ENCODE measurements at regions not wholly inside any gene's neighbourhood (a gene's known extent, or its start where the extent isn't known, plus 50 kb on each side); places are given as distances from the start of the nearest gene placed in this dataset.

GRCh38 chr1:217281332-217281731 is 349.6 kb downstream of the GPATCH2 start:
- no peak for DNase-seq (ENCODE audit: low read depth in 1 of 2, low spot score in 1 of 2)
- POLR2A ChIA-PET: no interaction called here
- 0% methylated on average over 1 of the region's 1 CpG for WGBS (ENCODE audit: missing lambda C conversion rate)

GRCh38 chr1:217275655-217276398 is 355.1 kb downstream of the GPATCH2 start:
- Histone ChIP-seq H3K4me2 (peak overlapping the region; percentile 25; the same call in 1 of the 3 replicates), H3K4me1 (peaks cover 8% of the 10 kb centered on the region; the same call in 1 of the 3 replicates), H3K27ac (0 out of 6 replicates have a peak overlapping the region, but pooled peaks of 1 of the 2 experiments have one; percentile 12), H3K4me3 (no peak overlapping the region), H3K9me3 (no peaks in the 10 kb centered on the region)
- ChIA-PET POLR2A (no interaction called here), CTCF (interaction anchor here (0.8 to 1.6 kb wide), 2 partner anchors 9 to 345 kb away, joined by 3 read pairs; no protein-coding TSS in a partner anchor)
- WGBS (ENCODE audit: missing lambda C conversion rate): 70% methylated on average over 6 of the region's 6 CpGs
- no peak for ATAC-seq
- no peak for FAIRE-seq
- peak in 1 of 2 experiments; percentile 27 for DNase-seq (ENCODE audit: low read depth in 1 of 2, low spot score in 1 of 2)
- TF ChIP-seq, protein P1, sequence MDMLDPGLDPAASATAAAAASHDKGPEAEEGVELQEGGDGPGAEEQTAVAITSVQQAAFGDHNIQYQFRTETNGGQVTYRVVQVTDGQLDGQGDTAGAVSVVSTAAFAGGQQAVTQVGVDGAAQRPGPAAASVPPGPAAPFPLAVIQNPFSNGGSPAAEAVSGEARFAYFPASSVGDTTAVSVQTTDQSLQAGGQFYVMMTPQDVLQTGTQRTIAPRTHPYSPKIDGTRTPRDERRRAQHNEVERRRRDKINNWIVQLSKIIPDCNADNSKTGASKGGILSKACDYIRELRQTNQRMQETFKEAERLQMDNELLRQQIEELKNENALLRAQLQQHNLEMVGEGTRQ (IDR thresholded peaks at IDR 0.05): no peak
- TF ChIP-seq JUNB (IDR thresholded peaks at IDR 0.05): no peak
- TF ChIP-seq NFE2L2 (conservative IDR thresholded peaks at IDR 0.05; ENCODE audit: low read length): peak; percentile 92
- no peak for TF ChIP-seq ZSCAN20 (CRISPR knock-in tag; IDR thresholded peaks at IDR 0.05)
- TF ChIP-seq MAFK (IDR thresholded peaks at IDR 0.05; ENCODE audit: partially characterized antibody): peak; percentile 95
- TF ChIP-seq FOSL2 (IDR thresholded peaks at IDR 0.05): no peak
- peak; percentile 84 for TF ChIP-seq FOSL2 (CRISPR knock-in tag; IDR thresholded peaks at IDR 0.05)
- TF ChIP-seq, protein P2, sequence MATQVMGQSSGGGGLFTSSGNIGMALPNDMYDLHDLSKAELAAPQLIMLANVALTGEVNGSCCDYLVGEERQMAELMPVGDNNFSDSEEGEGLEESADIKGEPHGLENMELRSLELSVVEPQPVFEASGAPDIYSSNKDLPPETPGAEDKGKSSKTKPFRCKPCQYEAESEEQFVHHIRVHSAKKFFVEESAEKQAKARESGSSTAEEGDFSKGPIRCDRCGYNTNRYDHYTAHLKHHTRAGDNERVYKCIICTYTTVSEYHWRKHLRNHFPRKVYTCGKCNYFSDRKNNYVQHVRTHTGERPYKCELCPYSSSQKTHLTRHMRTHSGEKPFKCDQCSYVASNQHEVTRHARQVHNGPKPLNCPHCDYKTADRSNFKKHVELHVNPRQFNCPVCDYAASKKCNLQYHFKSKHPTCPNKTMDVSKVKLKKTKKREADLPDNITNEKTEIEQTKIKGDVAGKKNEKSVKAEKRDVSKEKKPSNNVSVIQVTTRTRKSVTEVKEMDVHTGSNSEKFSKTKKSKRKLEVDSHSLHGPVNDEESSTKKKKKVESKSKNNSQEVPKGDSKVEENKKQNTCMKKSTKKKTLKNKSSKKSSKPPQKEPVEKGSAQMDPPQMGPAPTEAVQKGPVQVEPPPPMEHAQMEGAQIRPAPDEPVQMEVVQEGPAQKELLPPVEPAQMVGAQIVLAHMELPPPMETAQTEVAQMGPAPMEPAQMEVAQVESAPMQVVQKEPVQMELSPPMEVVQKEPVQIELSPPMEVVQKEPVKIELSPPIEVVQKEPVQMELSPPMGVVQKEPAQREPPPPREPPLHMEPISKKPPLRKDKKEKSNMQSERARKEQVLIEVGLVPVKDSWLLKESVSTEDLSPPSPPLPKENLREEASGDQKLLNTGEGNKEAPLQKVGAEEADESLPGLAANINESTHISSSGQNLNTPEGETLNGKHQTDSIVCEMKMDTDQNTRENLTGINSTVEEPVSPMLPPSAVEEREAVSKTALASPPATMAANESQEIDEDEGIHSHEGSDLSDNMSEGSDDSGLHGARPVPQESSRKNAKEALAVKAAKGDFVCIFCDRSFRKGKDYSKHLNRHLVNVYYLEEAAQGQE (IDR thresholded peaks at IDR 0.05): no peak

More at GRCh38 chr1:217281332-217281731, 349.6 kb downstream of the GPATCH2 start:
- FAIRE-seq (no peak), ATAC-seq (no peak)
- no peak overlapping the region for H3K4me2 ChIP-seq
- H3K4me1 ChIP-seq: 0 out of 3 replicates have a peak, but pooled peaks cover 2% of the 10 kb centered on the region
- no peak overlapping the region for H3K27ac ChIP-seq
- H3K4me3 ChIP-seq: no peak overlapping the region
- no peak for TF ChIP-seq NR3C1 (IDR thresholded peaks at IDR 0.05)
- TF ChIP-seq HMGXB4 (CRISPR knock-in tag; IDR thresholded peaks at IDR 0.05; ENCODE audit: borderline replicate concordance): no peak
- no peak for TF ChIP-seq EP300 (IDR thresholded peaks at IDR 0.05)
- no peak for TF ChIP-seq SMC3 (IDR thresholded peaks at IDR 0.05)
- no peak for TF ChIP-seq TFCP2L1 (CRISPR knock-in tag; IDR thresholded peaks at IDR 0.05)
- no peak for TF ChIP-seq EHMT2 (IDR thresholded peaks at IDR 0.05; ENCODE audit: low read depth)
- no peak for TF ChIP-seq CHD2 (IDR thresholded peaks at IDR 0.05; ENCODE audit: low read length, partially characterized antibody)
- TF ChIP-seq HOXB13 (CRISPR knock-in tag; IDR thresholded peaks at IDR 0.05; ENCODE audit: low read depth): no peak
- TF ChIP-seq CBX8 (IDR thresholded peaks at IDR 0.05): no peak
- TF ChIP-seq, protein P3, sequence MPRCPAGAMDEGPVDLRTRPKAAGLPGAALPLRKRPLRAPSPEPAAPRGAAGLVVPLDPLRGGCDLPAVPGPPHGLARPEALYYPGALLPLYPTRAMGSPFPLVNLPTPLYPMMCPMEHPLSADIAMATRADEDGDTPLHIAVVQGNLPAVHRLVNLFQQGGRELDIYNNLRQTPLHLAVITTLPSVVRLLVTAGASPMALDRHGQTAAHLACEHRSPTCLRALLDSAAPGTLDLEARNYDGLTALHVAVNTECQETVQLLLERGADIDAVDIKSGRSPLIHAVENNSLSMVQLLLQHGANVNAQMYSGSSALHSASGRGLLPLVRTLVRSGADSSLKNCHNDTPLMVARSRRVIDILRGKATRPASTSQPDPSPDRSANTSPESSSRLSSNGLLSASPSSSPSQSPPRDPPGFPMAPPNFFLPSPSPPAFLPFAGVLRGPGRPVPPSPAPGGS (IDR thresholded peaks at IDR 0.05): no peak
- TF ChIP-seq, protein P4, sequence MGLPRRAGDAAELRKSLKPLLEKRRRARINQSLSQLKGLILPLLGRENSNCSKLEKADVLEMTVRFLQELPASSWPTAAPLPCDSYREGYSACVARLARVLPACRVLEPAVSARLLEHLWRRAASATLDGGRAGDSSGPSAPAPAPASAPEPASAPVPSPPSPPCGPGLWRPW (IDR thresholded peaks at IDR 0.05): no peak
- no peak for TF ChIP-seq FOSB (CRISPR knock-in tag; IDR thresholded peaks at IDR 0.05)
- TF ChIP-seq BHLHE40 (IDR thresholded peaks at IDR 0.05; ENCODE audit: low read depth, low read length): no peak
- TF ChIP-seq RAD21 (conservative IDR thresholded peaks at IDR 0.05 in 1 of 2, IDR thresholded peaks at IDR 0.05 in 1 of 2): no peak
- no peak for TF ChIP-seq EHF (CRISPR knock-in tag; IDR thresholded peaks at IDR 0.05)
- TF ChIP-seq PHF8 (IDR thresholded peaks at IDR 0.05; ENCODE audit: borderline replicate concordance, low read depth): no peak
- TF ChIP-seq JUN (IDR thresholded peaks at IDR 0.05): no peak
- no peak for TF ChIP-seq MYC (IDR thresholded peaks at IDR 0.05; ENCODE audit: borderline replicate concordance, low read length)
- no peaks in the 10 kb centered on the region for H3K9me3 ChIP-seq
- CTCF ChIA-PET: no interaction called here

All from A549 (cell line).